HCT116 (cell line): ENCODE measurements at regions not wholly inside any gene's neighbourhood (a gene's known extent, or its start where the extent isn't known, plus 50 kb on each side); places are given as distances from the start of the nearest gene placed in this dataset.

ENCODE experiments used
- ATAC-seq: fragments of 200-7000 bp; cut with Tn5 transposase; 2 replicates; pipeline ENCODE4 v1.9.1; 2020; ENCODE audit warnings: mild to moderate bottlenecking, moderate library complexity
- BruUV-seq: library from RNA; stranded (reverse); fragments of 400-500 nt; replicated peaks from 2 replicates; lab custom pipeline; 2021; lab: Mats Ljungman, UMichigan
- CTCF ChIA-PET: fragments of 300-600 bp; sonication (Branson Sonifier 250); formaldehyde crosslinking; loops from one replicate; lab custom pipeline; 2021; ENCODE audit warnings: antibody characterized with exemption; lab: Charles Lee
- POLR2A ChIA-PET: fragments of 300-600, 350-600 bp; sonication (Branson Sonifier 250); formaldehyde crosslinking; loops from one replicate; lab custom pipeline; 2021; ENCODE audit warnings: antibody characterized with exemption; lab: Charles Lee
- RAD21 ChIA-PET, 2 experiments: fragments of 300-600 bp; sonication (Branson Sonifier 250); formaldehyde crosslinking; loops; one replicate each; lab custom pipeline; 2023; ENCODE audit warnings: low total read pairs in 2 of 2; ENCODE audit not compliant: uncharacterized antibody in 2 of 2, unreplicated experiment in 2 of 2, low non-redundant PET in 1 of 2; lab: Charles Lee
- DNase-seq: peaks from one replicate; pipeline ENCODE4 v3.0.0-alpha.2; 2010; ENCODE audit warnings: low read depth, low spot score
- H2AFZ ChIP-seq: fragments of 200-600 bp; shearing (Covaris generic), sonication (generic); 2 replicates; pipeline ENCODE4 v1.6.1; 2017; ENCODE audit warnings: low read depth, mixed run types, mixed read lengths, antibody characterized with exemption, low read length; ENCODE audit not compliant: poor library complexity, severe bottlenecking
- H3K27ac ChIP-seq: 2 replicates; pipeline ENCODE4 v1.5.1; 2012; ENCODE audit warnings: low read depth, low read length
- H3K27me3 ChIP-seq: fragments of 200-600 bp; sonication (generic); 2 replicates; pipeline ENCODE4 v1.6.1; 2016; ENCODE audit warnings: mixed run types, low read length, mixed read lengths; ENCODE audit not compliant: insufficient read depth
- H3K36me3 ChIP-seq, 2 experiments: fragments of 200-500 bp in 1 of 2; fragments of 200-600 bp in 1 of 2; sonication (Bioruptor generic) in 1 of 2; sonication (generic) in 1 of 2; 2 replicates each; pipeline versions ENCODE4 v1.5.1 to v1.6.1; 2014 to 2016; ENCODE audit warnings: low read length in 2 of 2, inconsistent platforms in 1 of 2, mixed read lengths in 1 of 2, mixed run types in 1 of 2; ENCODE audit not compliant: insufficient read depth in 2 of 2, control insufficient read depth in 1 of 2
- H3K4me1 ChIP-seq, 2 experiments: fragments of 200-600 bp in 1 of 2; sonication (generic) in 1 of 2; 2 replicates each; pipeline versions ENCODE4 v1.5.1 to v1.6.1; 2012 to 2017; ENCODE audit warnings: low read length in 2 of 2, inconsistent platforms in 1 of 2, mild to moderate bottlenecking in 1 of 2, mixed read lengths in 1 of 2, mixed run types in 1 of 2, moderate library complexity in 1 of 2; ENCODE audit not compliant: insufficient read depth in 2 of 2, control insufficient read depth in 1 of 2
- H3K4me2 ChIP-seq: fragments of 200-600 bp; sonication (generic); 2 replicates; pipeline ENCODE4 v1.6.1; 2017; ENCODE audit warnings: mixed run types, low read length, mixed read lengths
- H3K4me3 ChIP-seq, 2 experiments: fragments of 200-600 bp in 1 of 2; sonication (generic) in 1 of 2; replicated peaks in 1 of 2; 2 replicates each; pipeline ENCODE4 v1.5.1; 2011 to 2016; ENCODE audit warnings: low read length in 2 of 2, control low read depth in 1 of 2, low read depth in 1 of 2, mild to moderate bottlenecking in 1 of 2, mixed read lengths in 1 of 2, mixed run types in 1 of 2
- H3K79me2 ChIP-seq: fragments of 200-600 bp; sonication (generic); 2 replicates; pipeline ENCODE4 v1.6.1; 2017; ENCODE audit warnings: mild to moderate bottlenecking, mixed run types, low read length, moderate library complexity, mixed read lengths; ENCODE audit not compliant: insufficient read depth
- H3K9ac ChIP-seq: fragments of 200-600 bp; sonication (generic); 2 replicates; pipeline ENCODE4 v1.6.1; 2016; ENCODE audit warnings: low read length, mixed read lengths
- H3K9me2 ChIP-seq: fragments of 200-600 bp; sonication (generic), shearing (Covaris generic); 2 replicates; pipeline ENCODE4 v1.6.1; 2017; ENCODE audit warnings: mixed run types, mild to moderate bottlenecking, moderate library complexity; ENCODE audit not compliant: insufficient read depth
- H3K9me3 ChIP-seq, 2 experiments: fragments of 200-500 bp in 1 of 2; fragments of 200-600 bp in 1 of 2; sonication (Bioruptor generic) in 1 of 2; sonication (generic) in 1 of 2; 2 replicates each; pipeline ENCODE4 v1.6.1; 2014 to 2017; ENCODE audit warnings: low read length in 2 of 2, mixed read lengths in 2 of 2, inconsistent platforms in 1 of 2, low read depth in 1 of 2, mild to moderate bottlenecking in 1 of 2, mixed run types in 1 of 2, moderate library complexity in 1 of 2; ENCODE audit not compliant: control insufficient read depth in 1 of 2, insufficient read depth in 1 of 2
- H4K20me1 ChIP-seq: fragments of 200-600 bp; sonication (generic), shearing (Covaris generic); 2 replicates; pipeline ENCODE4 v1.6.1; 2017; ENCODE audit warnings: mixed run types, mild to moderate bottlenecking, moderate library complexity; ENCODE audit not compliant: insufficient read depth
- CEBPB ChIP-seq: IDR thresholded peaks from 2 replicates; pipeline ENCODE4 v1.6.1; 2012; ENCODE audit warnings: low read depth
- EGR1 ChIP-seq: IDR thresholded peaks from 2 replicates; pipeline ENCODE4 v1.6.1; 2012; ENCODE audit warnings: low read depth
- ELF1 ChIP-seq: IDR thresholded peaks from 2 replicates; pipeline ENCODE4 v1.6.1; 2012; ENCODE audit warnings: low read depth, borderline replicate concordance
- EZH2 ChIP-seq: fragments of 200-600 bp; sonication (generic); IDR thresholded peaks from 2 replicates; pipeline ENCODE4 v1.6.1; 2017; ENCODE audit warnings: antibody characterized with exemption, mixed run types
- EZH2phosphoT487 ChIP-seq: fragments of 200-600 bp; IDR thresholded peaks from 2 replicates; pipeline ENCODE4 v1.6.1; 2018; ENCODE audit warnings: antibody characterized with exemption, borderline replicate concordance
- FOSL1 ChIP-seq: IDR thresholded peaks from 2 replicates; pipeline ENCODE4 v1.6.1; 2012; ENCODE audit warnings: low read depth
- JUND ChIP-seq: IDR thresholded peaks from 2 replicates; pipeline ENCODE4 v1.6.1; 2012
- POLR2A ChIP-seq: IDR thresholded peaks from 2 replicates; pipeline ENCODE4 v1.7.0; 2011; ENCODE audit warnings: borderline replicate concordance; ENCODE audit not compliant: insufficient read depth, insufficient read length; ENCODE audit errors: extremely low read depth
- POLR2AphosphoS5 ChIP-seq: IDR thresholded peaks from 2 replicates; pipeline ENCODE4 v1.6.1; 2011; ENCODE audit warnings: mild to moderate bottlenecking, low read depth, low read length, moderate library complexity
- SIN3A ChIP-seq: IDR thresholded peaks from 2 replicates; pipeline ENCODE4 v1.6.1; 2012; ENCODE audit warnings: low read depth
- SP1 ChIP-seq: IDR thresholded peaks from 2 replicates; pipeline ENCODE4 v1.6.1; 2012; ENCODE audit warnings: low read depth
- SRF ChIP-seq: IDR thresholded peaks from 2 replicates; pipeline ENCODE4 v1.6.1; 2012; ENCODE audit warnings: low read depth
- TCF7L2 ChIP-seq: IDR thresholded peaks from 2 replicates; pipeline ENCODE4 v1.7.0; 2011; ENCODE audit warnings: borderline replicate concordance, inconsistent platforms; ENCODE audit not compliant: insufficient read depth, insufficient read length; ENCODE audit errors: extremely low read depth
- YY1 ChIP-seq: IDR thresholded peaks from 2 replicates; pipeline ENCODE4 v1.6.1; 2011; ENCODE audit warnings: low read length, low read depth, moderate library complexity, mild to moderate bottlenecking; ENCODE audit not compliant: insufficient replicate concordance; ENCODE audit errors: extremely low read depth
- ZNF274 ChIP-seq: fragments of 200-500 bp; sonication (Bioruptor generic); IDR thresholded peaks from 2 replicates; pipeline ENCODE4 v1.6.1; 2014; ENCODE audit warnings: mild to moderate bottlenecking, low read depth, low read length, inconsistent platforms
- intact Hi-C: fragments of 100-400 bp; cut with micrococcal nuclease; formaldehyde crosslinking; loops from 2 replicates; pipeline ENCODE4 v1.10.0; 2022
- TF ChIP-seq, protein P1 (sequence below): IDR thresholded peaks from 2 replicates; pipeline ENCODE4 v1.6.1; 2012; ENCODE audit warnings: low read depth
- TF ChIP-seq, protein P2 (sequence below): IDR thresholded peaks from 2 replicates; pipeline ENCODE4 v1.6.1; 2011; ENCODE audit warnings: mild to moderate bottlenecking, low read length, moderate library complexity; ENCODE audit not compliant: insufficient replicate concordance; ENCODE audit errors: extremely low read depth

DNA sequence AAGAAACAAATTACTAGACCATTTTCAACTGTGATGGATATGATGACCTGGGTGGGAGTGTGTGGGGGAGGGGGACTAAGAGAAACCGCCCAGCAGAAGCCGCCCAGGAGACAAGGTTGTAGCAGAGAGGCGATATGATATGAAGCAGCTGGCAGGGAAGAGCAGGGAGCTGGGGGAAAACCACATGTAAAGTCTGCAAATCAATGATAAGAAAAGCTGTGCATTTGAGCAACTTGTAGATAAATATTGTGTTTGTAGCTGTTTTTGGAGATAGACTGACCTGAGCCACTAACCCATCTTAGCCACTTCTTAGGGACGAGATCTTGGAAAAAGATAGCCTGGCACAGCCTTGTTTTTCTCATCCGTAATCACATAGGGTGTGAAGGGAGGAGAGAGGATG is 252.6 kb downstream of the SEC23IP start:
- POLR2A ChIA-PET, result no interaction called here

More for the DNA sequence above, 252.6 kb downstream of the SEC23IP start:
- intact Hi-C loops, result no loop called here
- no peaks in the 10 kb centered on the region for H3K79me2 ChIP-seq
- CTCF ChIA-PET, result no interaction called here
- RAD21 ChIA-PET, result no interaction called here
- H3K9ac ChIP-seq, result no peak overlapping the region
- H3K4me1 ChIP-seq, result no peaks in the 10 kb centered on the region
- no peaks in the 10 kb centered on the region for H3K36me3 ChIP-seq
- no peak for ATAC-seq
- no peak overlapping the region for H3K27ac ChIP-seq
- no peak for TF ChIP-seq EZH2phosphoT487
- no peak for TF ChIP-seq JUND
- no peak for TF ChIP-seq SP1
- TF ChIP-seq, protein P1, sequence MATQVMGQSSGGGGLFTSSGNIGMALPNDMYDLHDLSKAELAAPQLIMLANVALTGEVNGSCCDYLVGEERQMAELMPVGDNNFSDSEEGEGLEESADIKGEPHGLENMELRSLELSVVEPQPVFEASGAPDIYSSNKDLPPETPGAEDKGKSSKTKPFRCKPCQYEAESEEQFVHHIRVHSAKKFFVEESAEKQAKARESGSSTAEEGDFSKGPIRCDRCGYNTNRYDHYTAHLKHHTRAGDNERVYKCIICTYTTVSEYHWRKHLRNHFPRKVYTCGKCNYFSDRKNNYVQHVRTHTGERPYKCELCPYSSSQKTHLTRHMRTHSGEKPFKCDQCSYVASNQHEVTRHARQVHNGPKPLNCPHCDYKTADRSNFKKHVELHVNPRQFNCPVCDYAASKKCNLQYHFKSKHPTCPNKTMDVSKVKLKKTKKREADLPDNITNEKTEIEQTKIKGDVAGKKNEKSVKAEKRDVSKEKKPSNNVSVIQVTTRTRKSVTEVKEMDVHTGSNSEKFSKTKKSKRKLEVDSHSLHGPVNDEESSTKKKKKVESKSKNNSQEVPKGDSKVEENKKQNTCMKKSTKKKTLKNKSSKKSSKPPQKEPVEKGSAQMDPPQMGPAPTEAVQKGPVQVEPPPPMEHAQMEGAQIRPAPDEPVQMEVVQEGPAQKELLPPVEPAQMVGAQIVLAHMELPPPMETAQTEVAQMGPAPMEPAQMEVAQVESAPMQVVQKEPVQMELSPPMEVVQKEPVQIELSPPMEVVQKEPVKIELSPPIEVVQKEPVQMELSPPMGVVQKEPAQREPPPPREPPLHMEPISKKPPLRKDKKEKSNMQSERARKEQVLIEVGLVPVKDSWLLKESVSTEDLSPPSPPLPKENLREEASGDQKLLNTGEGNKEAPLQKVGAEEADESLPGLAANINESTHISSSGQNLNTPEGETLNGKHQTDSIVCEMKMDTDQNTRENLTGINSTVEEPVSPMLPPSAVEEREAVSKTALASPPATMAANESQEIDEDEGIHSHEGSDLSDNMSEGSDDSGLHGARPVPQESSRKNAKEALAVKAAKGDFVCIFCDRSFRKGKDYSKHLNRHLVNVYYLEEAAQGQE, result no peak
- TF ChIP-seq, protein P2, sequence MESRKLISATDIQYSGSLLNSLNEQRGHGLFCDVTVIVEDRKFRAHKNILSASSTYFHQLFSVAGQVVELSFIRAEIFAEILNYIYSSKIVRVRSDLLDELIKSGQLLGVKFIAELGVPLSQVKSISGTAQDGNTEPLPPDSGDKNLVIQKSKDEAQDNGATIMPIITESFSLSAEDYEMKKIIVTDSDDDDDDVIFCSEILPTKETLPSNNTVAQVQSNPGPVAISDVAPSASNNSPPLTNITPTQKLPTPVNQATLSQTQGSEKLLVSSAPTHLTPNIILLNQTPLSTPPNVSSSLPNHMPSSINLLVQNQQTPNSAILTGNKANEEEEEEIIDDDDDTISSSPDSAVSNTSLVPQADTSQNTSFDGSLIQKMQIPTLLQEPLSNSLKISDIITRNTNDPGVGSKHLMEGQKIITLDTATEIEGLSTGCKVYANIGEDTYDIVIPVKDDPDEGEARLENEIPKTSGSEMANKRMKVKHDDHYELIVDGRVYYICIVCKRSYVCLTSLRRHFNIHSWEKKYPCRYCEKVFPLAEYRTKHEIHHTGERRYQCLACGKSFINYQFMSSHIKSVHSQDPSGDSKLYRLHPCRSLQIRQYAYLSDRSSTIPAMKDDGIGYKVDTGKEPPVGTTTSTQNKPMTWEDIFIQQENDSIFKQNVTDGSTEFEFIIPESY, result no peak
- TF ChIP-seq CEBPB, result no peak
- TF ChIP-seq SIN3A, result no peak
- no peak for TF ChIP-seq YY1
- no peak for TF ChIP-seq TCF7L2
- no peak for TF ChIP-seq EZH2
- TF ChIP-seq ZNF274, result no peak
- TF ChIP-seq SRF, result no peak
- no peak for TF ChIP-seq POLR2A
- TF ChIP-seq FOSL1, result no peak
- TF ChIP-seq EGR1, result no peak
- no peak for TF ChIP-seq ELF1
- TF ChIP-seq POLR2AphosphoS5, result no peak
- TF ChIP-seq, all 23 proteins: peak for 0
- H3K27me3 ChIP-seq, result peaks cover 55% of the 10 kb centered on the region
- no TSS peak for BruUV-seq
- no peaks in the 10 kb centered on the region for H4K20me1 ChIP-seq
- DNase-seq, result no peak
- no peak overlapping the region for H3K4me3 ChIP-seq
- no peaks in the 10 kb centered on the region for H3K9me2 ChIP-seq
- H3K4me2 ChIP-seq, result no peak overlapping the region
- no peaks in the 10 kb centered on the region for H3K9me3 ChIP-seq
- no peak overlapping the region for H2AFZ ChIP-seq
